Keratinocyte (primary cell): ENCODE measurements at regions not wholly inside any gene's neighbourhood (a gene's known extent, or its start where the extent isn't known, plus 50 kb on each side); places are given as distances from the start of the nearest gene placed in this dataset.

Experiments
- DNase-seq: peaks from one replicate; pipeline ENCODE4 v3.0.0-alpha.2; 2011; ENCODE audit warnings: low read depth, missing footprints, low spot score
- FAIRE-seq: peaks from 2 replicates; lab custom pipeline; 2011; peaks lifted over from hg19 to GRCh38; lab: Jason Lieb, UNC
- H2AFZ ChIP-seq: 2 replicates; pipeline ENCODE4 v1.6.0; 2012; ENCODE audit warnings: low read length, control low read depth, inconsistent platforms; ENCODE audit not compliant: control insufficient read depth
- H3K27ac ChIP-seq: 2 replicates; pipeline ENCODE4 v1.5.1; 2011; ENCODE audit warnings: low read length; ENCODE audit not compliant: control insufficient read depth, insufficient read depth
- H3K27me3 ChIP-seq: 3 replicates; pipeline ENCODE4 v1.6.0; 2011; ENCODE audit warnings: low read length; ENCODE audit not compliant: control insufficient read depth, insufficient read depth; ENCODE audit errors: extremely low read depth
- H3K36me3 ChIP-seq, 2 experiments: 2 replicates in 1 of 2; 3 replicates in 1 of 2; pipeline ENCODE4 v1.5.1; 2011; ENCODE audit warnings: low read length in 2 of 2, mild to moderate bottlenecking in 1 of 2; ENCODE audit not compliant: control insufficient read depth in 2 of 2, insufficient read depth in 2 of 2; ENCODE audit errors: extremely low read depth in 1 of 2
- H3K4me1 ChIP-seq: 3 replicates; pipeline ENCODE4 v1.5.1; 2011; ENCODE audit warnings: low read length; ENCODE audit not compliant: control insufficient read depth, insufficient read depth; ENCODE audit errors: extremely low read depth
- H3K4me2 ChIP-seq: 3 replicates; pipeline ENCODE4 v1.6.0; 2011; ENCODE audit warnings: low read depth, low read length; ENCODE audit not compliant: control insufficient read depth, insufficient read depth; ENCODE audit errors: extremely low read depth
- H3K4me3 ChIP-seq, 3 experiments: fragments of 200-600 bp in 1 of 3; sonication (generic) in 1 of 3; 2 replicates in 2 of 3; 3 replicates in 1 of 3; pipeline ENCODE4 v1.5.1; 2011 to 2016; ENCODE audit warnings: low read length in 3 of 3, mild to moderate bottlenecking in 3 of 3, control low read depth in 2 of 3, inconsistent platforms in 1 of 3, low read depth in 1 of 3, mixed read lengths in 1 of 3, mixed run types in 1 of 3, moderate library complexity in 1 of 3; ENCODE audit not compliant: control insufficient read depth in 2 of 3, insufficient read depth in 2 of 3; ENCODE audit errors: extremely low read depth in 1 of 3
- H3K79me2 ChIP-seq: 2 replicates; pipeline ENCODE4 v1.6.0; 2012; ENCODE audit warnings: low read length; ENCODE audit not compliant: control insufficient read depth, insufficient read depth
- H3K9ac ChIP-seq: 3 replicates; pipeline ENCODE4 v1.6.0; 2011; ENCODE audit warnings: low read length; ENCODE audit not compliant: control insufficient read depth, insufficient read depth; ENCODE audit errors: extremely low read depth
- H3K9me1 ChIP-seq: 3 replicates; pipeline ENCODE4 v1.6.0; 2011; ENCODE audit warnings: low read length; ENCODE audit not compliant: control insufficient read depth, insufficient read depth; ENCODE audit errors: extremely low read depth
- H3K9me3 ChIP-seq: 2 replicates; pipeline ENCODE4 v1.5.1; 2012; ENCODE audit warnings: low read depth, low read length; ENCODE audit not compliant: control insufficient read depth
- H4K20me1 ChIP-seq: 3 replicates; pipeline ENCODE4 v1.6.0; 2011; ENCODE audit warnings: low read length; ENCODE audit not compliant: control insufficient read depth, insufficient read depth; ENCODE audit errors: extremely low read depth
- CTCF ChIP-seq, 3 experiments: IDR thresholded peaks in 1 of 3; conservative IDR thresholded peaks in 1 of 3; optimal IDR thresholded peaks in 1 of 3; 2 replicates in 2 of 3; 3 replicates in 1 of 3; pipeline versions ENCODE3 to v1.5.1; 2011; ENCODE audit warnings: low read length in 3 of 3, mild to moderate bottlenecking in 3 of 3, moderate library complexity in 2 of 3, control low read depth in 1 of 3, inconsistent platforms in 1 of 3; ENCODE audit not compliant: insufficient read depth in 2 of 3; ENCODE audit errors: extremely low read depth in 1 of 3
- EZH2 ChIP-seq: IDR thresholded peaks from one replicate; pipeline ENCODE4 v1.6.1; 2012; ENCODE audit warnings: inconsistent platforms, mild to moderate bottlenecking, low read length, moderate library complexity
- dilution Hi-C: fragments of 300-500 bp; cut with MboI; formaldehyde crosslinking; loops from one replicate; pipeline ENCODE4 v1.7.0; 2020; ENCODE audit warnings: low sequenced_read_pairs; ENCODE audit not compliant: extremely low pct_ligation_motif_present

DNA sequence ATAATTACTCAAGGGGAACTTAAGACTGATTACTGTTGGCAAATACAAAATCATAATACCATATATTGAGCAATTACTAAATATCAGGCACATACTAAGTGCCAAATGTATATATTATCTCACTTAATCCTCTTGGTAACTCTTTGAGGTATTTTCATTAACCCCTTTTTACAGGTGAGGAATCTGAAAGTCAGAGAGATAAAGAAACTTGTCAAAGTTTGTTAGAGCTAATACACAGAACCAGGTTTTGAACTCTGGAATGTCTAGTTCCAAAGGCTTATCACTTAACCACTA, 80.3 kb downstream of the LLPH start:
- H3K79me2 ChIP-seq, result no peaks in the 10 kb centered on the region
- H3K27ac ChIP-seq, result no peak overlapping the region
- no peak overlapping the region for H2AFZ ChIP-seq

GRCh38 chr12:66049538-66050282, 80.8 kb downstream of the LLPH start:
- H3K79me2 ChIP-seq, result no peaks in the 10 kb centered on the region
- H3K9me3 ChIP-seq, result no peaks in the 10 kb centered on the region
- H3K36me3 ChIP-seq, result no peaks in the 10 kb centered on the region
- FAIRE-seq, result no peak
- H3K4me3 ChIP-seq, result no peak overlapping the region
- H3K4me2 ChIP-seq, result no peak overlapping the region
- H3K27ac ChIP-seq, result no peak overlapping the region
- TF ChIP-seq EZH2, result no peak
- no peak for TF ChIP-seq CTCF (optimal IDR thresholded peaks at IDR 0.05 in 1 of 3, IDR thresholded peaks at IDR 0.05 in 1 of 3, conservative IDR thresholded peaks at IDR 0.05 in 1 of 3; ENCODE audit: extremely low read depth in 1 of 3, insufficient read depth in 2 of 3, low read length in 3 of 3)
- no peak overlapping the region for H3K9ac ChIP-seq
- no peaks in the 10 kb centered on the region for H3K9me1 ChIP-seq
- no peak for DNase-seq
- no peaks in the 10 kb centered on the region for H4K20me1 ChIP-seq
- dilution Hi-C loops, result no loop called here
- no peaks in the 10 kb centered on the region for H3K27me3 ChIP-seq
- H3K4me1 ChIP-seq, result peaks cover 14% of the 10 kb centered on the region
- no peak overlapping the region for H2AFZ ChIP-seq

More for the DNA sequence above, 80.3 kb downstream of the LLPH start:
- dilution Hi-C loops, result no loop called here
- no peak overlapping the region for H3K9ac ChIP-seq
- no peaks in the 10 kb centered on the region for H3K9me3 ChIP-seq
- H3K27me3 ChIP-seq, result no peaks in the 10 kb centered on the region
- peaks cover 8% of the 10 kb centered on the region for H3K4me1 ChIP-seq
- DNase-seq (no peak), FAIRE-seq (no peak)
- H3K4me3 ChIP-seq, result no peak overlapping the region
- no peak overlapping the region for H3K4me2 ChIP-seq
- no peaks in the 10 kb centered on the region for H3K9me1 ChIP-seq
- no peaks in the 10 kb centered on the region for H3K36me3 ChIP-seq
- TF ChIP-seq EZH2 (no peak), CTCF (optimal IDR thresholded peaks at IDR 0.05 in 1 of 3, IDR thresholded peaks at IDR 0.05 in 1 of 3, conservative IDR thresholded peaks at IDR 0.05 in 1 of 3; ENCODE audit: extremely low read depth in 1 of 3, insufficient read depth in 2 of 3, low read length in 3 of 3) (no peak)
- no peaks in the 10 kb centered on the region for H4K20me1 ChIP-seq
